Cardiac fibroblast (primary cell): ENCODE measurements at regions not wholly inside any gene's neighbourhood (a gene's known extent, or its start where the extent isn't known, plus 50 kb on each side); places are given as distances from the start of the nearest gene placed in this dataset.

ENCODE experiments used
- DNase-seq, 2 donors: peaks; one replicate each; pipeline versions ENCODE4 v3.0.0 to v3.0.0-alpha.2; 2010; ENCODE audit warnings: low read depth in 2 of 2
- H3K4me3 ChIP-seq, 2 donors: replicated peaks in 1 of 2; 1 replicate in 1 of 2; 2 replicates in 1 of 2; pipeline ENCODE4 v1.5.1; 2011; ENCODE audit warnings: low read depth in 2 of 2, low read length in 2 of 2, mild to moderate bottlenecking in 2 of 2, moderate library complexity in 1 of 2
- CTCF ChIP-seq: IDR thresholded peaks from one replicate; pipeline ENCODE4 v1.5.1; 2011; ENCODE audit warnings: low read depth, mild to moderate bottlenecking, low read length, inconsistent platforms

GRCh38 chr10:78429984-78430383 is 396.3 kb downstream of the RPS24 start:
- no peak overlapping the region for H3K4me3 ChIP-seq
- TF ChIP-seq CTCF, result no peak
- no peak for DNase-seq

GRCh38 chr10:78432583-78432982 is 398.9 kb downstream of the RPS24 start:
- no peak for TF ChIP-seq CTCF
- DNase-seq, result peak in 1 of 2 donors; percentile 48
- H3K4me3 ChIP-seq, result no peak overlapping the region

- TF ChIP-seq CTCF, result no peak
- no peak for DNase-seq
- no peak overlapping the region for H3K4me3 ChIP-seq
Observed at GRCh38 chr10:78433076-78433595, 399.5 kb downstream of the RPS24 start.

- no peak for TF ChIP-seq CTCF
- H3K4me3 ChIP-seq, result no peak overlapping the region
- DNase-seq, result no peak
Observed at GRCh38 chr10:78433766-78434535, 400.3 kb downstream of the RPS24 start.

- H3K4me3 ChIP-seq, result no peak overlapping the region
- no peak for TF ChIP-seq CTCF
- DNase-seq, result no peak
Observed at GRCh38 chr10:78434886-78435285, 401.2 kb downstream of the RPS24 start.

GRCh38 chr10:78435484-78436221 is 402.0 kb downstream of the RPS24 start:
- no peak for TF ChIP-seq CTCF

More at GRCh38 chr10:78435484-78436221, 402.0 kb downstream of the RPS24 start:
- no peak overlapping the region for H3K4me3 ChIP-seq
- no peak for DNase-seq
